ENCODE measurements at regions not wholly inside any gene's neighbourhood (a gene's known extent, or its start where the extent isn't known, plus 50 kb on each side); places are given as distances from the start of the nearest gene placed in this dataset.

DNA sequence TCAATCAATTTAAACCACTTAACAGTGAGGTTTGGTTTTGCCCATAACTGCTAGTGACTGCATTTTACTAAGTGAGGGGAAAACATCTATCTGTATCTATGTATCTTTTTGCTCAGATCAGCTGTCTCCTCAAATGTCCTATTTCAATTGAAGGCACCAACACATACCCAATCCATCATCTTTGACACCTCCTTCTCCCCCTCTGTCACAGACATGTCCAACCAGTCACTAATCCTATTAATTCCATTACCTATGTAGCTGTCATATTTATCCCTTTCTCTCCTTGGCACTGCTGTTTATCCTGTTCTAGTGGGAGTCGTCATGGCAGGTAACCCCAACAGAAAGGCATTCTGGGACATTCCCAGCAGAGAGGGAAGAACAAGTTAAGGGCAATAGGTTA, 975.2 kb upstream of the AUTS2 start:
- ChIA-PET CTCF (no interaction called here), POLR2A (ENCODE audit: unreplicated experiment) (no interaction called here)
- H3K9ac ChIP-seq (ENCODE audit: low read depth, low read length): no peak overlapping the region
- no TSS peak for BruUV-seq (replicated peaks)
- H3K9me1 ChIP-seq (ENCODE audit: insufficient read depth, low read length): no peaks in the 10 kb centered on the region
- no peak overlapping the region for H2AK5ac ChIP-seq (ENCODE audit: low read depth, low read length)
- H3K4ac ChIP-seq (ENCODE audit: low read depth, low read length): no peak overlapping the region
- no peak overlapping the region for H4K91ac ChIP-seq (ENCODE audit: insufficient read depth, low read depth, low read length)
- H2BK15ac ChIP-seq (ENCODE audit: low read depth, low read length): no peak overlapping the region
- no peak overlapping the region for H3K56ac ChIP-seq (ENCODE audit: extremely low read depth, insufficient read depth, low read length)
- no peaks in the 10 kb centered on the region for H3K4me1 ChIP-seq (ENCODE audit: control insufficient read depth, insufficient read depth, low read length)
- H3K4me3 ChIP-seq (ENCODE audit: insufficient read depth, low read depth, low read length): no peak overlapping the region
- no peak overlapping the region for H4K5ac ChIP-seq (ENCODE audit: low read depth, low read length)
- H3K23ac ChIP-seq (ENCODE audit: low read depth, low read length): no peak overlapping the region
- no peak overlapping the region for H2AK9ac ChIP-seq (replicated peaks; ENCODE audit: low read depth, low read length, poor library complexity)
- H3K18ac ChIP-seq (ENCODE audit: low read depth, low read length): no peak overlapping the region
- no peak for ATAC-seq (ENCODE audit: low read depth)
- H2BK120ac ChIP-seq (ENCODE audit: low read depth, low read length): no peak overlapping the region
- no peak overlapping the region for H3K4me2 ChIP-seq (ENCODE audit: low read depth, low read length)
- H3K14ac ChIP-seq (replicated peaks; ENCODE audit: low read depth, low read length): no peak overlapping the region
- in situ Hi-C loops (cut with MboI; ENCODE audit: low sequenced_read_pairs): no loop called here
- H2AFZ ChIP-seq (replicated peaks; ENCODE audit: low read length, poor library complexity): no peak overlapping the region
- DNase-seq: no peak
- no CpG with 5 or more reads among the region's 1 CpG for WGBS, 2 experiments (ENCODE audit: extremely low coverage in 2 of 2, insufficient read length in 1 of 2)
- H3K9me3 ChIP-seq (ENCODE audit: control insufficient read depth, insufficient read depth, low read length): no peaks in the 10 kb centered on the region
- no peaks in the 10 kb centered on the region for H3K27me3 ChIP-seq (ENCODE audit: control insufficient read depth, insufficient read depth, low read length)
- intact Hi-C loops (cut with micrococcal nuclease): no loop called here
- no peak overlapping the region for H4K8ac ChIP-seq (ENCODE audit: low read depth in 2 of 2, low read length in 2 of 2)
- TF ChIP-seq POLR2A (IDR thresholded peaks at IDR 0.05; ENCODE audit: low read depth, low read length): no peak
- no peak for TF ChIP-seq RCOR1 (IDR thresholded peaks at IDR 0.05; ENCODE audit: insufficient replicate concordance, low read length)
- no peak for TF ChIP-seq MXI1 (IDR thresholded peaks at IDR 0.05; ENCODE audit: borderline replicate concordance, low read depth, low read length)
- TF ChIP-seq, protein P1, sequence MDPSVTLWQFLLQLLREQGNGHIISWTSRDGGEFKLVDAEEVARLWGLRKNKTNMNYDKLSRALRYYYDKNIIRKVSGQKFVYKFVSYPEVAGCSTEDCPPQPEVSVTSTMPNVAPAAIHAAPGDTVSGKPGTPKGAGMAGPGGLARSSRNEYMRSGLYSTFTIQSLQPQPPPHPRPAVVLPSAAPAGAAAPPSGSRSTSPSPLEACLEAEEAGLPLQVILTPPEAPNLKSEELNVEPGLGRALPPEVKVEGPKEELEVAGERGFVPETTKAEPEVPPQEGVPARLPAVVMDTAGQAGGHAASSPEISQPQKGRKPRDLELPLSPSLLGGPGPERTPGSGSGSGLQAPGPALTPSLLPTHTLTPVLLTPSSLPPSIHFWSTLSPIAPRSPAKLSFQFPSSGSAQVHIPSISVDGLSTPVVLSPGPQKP (IDR thresholded peaks at IDR 0.05; ENCODE audit: borderline replicate concordance, low read depth, low read length): no peak
- TF ChIP-seq SMC3 (IDR thresholded peaks at IDR 0.05; ENCODE audit: low read depth, low read length): no peak
- no peak for TF ChIP-seq RFX5 (IDR thresholded peaks at IDR 0.05; ENCODE audit: low read depth, low read length)
- no peak for TF ChIP-seq NFE2L2 (IDR thresholded peaks at IDR 0.05; ENCODE audit: low read depth, low read length)
- no peak for TF ChIP-seq MAZ (IDR thresholded peaks at IDR 0.05; ENCODE audit: borderline replicate concordance, low read depth, low read length)
- TF ChIP-seq FOS (IDR thresholded peaks at IDR 0.05; ENCODE audit: low read depth, low read length): no peak
- TF ChIP-seq MAFK (IDR thresholded peaks at IDR 0.05; ENCODE audit: low read depth, low read length): no peak
- TF ChIP-seq CEBPB (IDR thresholded peaks at IDR 0.05; ENCODE audit: low read depth, low read length): no peak
- TF ChIP-seq, protein P2, sequence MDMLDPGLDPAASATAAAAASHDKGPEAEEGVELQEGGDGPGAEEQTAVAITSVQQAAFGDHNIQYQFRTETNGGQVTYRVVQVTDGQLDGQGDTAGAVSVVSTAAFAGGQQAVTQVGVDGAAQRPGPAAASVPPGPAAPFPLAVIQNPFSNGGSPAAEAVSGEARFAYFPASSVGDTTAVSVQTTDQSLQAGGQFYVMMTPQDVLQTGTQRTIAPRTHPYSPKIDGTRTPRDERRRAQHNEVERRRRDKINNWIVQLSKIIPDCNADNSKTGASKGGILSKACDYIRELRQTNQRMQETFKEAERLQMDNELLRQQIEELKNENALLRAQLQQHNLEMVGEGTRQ (IDR thresholded peaks at IDR 0.05; ENCODE audit: low read depth, low read length): no peak
- TF ChIP-seq RAD21 (IDR thresholded peaks at IDR 0.05; ENCODE audit: low read length): no peak
- TF ChIP-seq, protein P3, sequence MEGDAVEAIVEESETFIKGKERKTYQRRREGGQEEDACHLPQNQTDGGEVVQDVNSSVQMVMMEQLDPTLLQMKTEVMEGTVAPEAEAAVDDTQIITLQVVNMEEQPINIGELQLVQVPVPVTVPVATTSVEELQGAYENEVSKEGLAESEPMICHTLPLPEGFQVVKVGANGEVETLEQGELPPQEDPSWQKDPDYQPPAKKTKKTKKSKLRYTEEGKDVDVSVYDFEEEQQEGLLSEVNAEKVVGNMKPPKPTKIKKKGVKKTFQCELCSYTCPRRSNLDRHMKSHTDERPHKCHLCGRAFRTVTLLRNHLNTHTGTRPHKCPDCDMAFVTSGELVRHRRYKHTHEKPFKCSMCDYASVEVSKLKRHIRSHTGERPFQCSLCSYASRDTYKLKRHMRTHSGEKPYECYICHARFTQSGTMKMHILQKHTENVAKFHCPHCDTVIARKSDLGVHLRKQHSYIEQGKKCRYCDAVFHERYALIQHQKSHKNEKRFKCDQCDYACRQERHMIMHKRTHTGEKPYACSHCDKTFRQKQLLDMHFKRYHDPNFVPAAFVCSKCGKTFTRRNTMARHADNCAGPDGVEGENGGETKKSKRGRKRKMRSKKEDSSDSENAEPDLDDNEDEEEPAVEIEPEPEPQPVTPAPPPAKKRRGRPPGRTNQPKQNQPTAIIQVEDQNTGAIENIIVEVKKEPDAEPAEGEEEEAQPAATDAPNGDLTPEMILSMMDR (conservative IDR thresholded peaks at IDR 0.05; ENCODE audit: low read depth, low read length): no peak
- TF ChIP-seq BHLHE40 (IDR thresholded peaks at IDR 0.05; ENCODE audit: low read depth, low read length): no peak
- TF ChIP-seq CHD1 (IDR thresholded peaks at IDR 0.05; ENCODE audit: low read depth, low read length): no peak
- no peak overlapping the region for H2BK20ac ChIP-seq (ENCODE audit: low read depth, low read length)
- no peak overlapping the region for H2BK5ac ChIP-seq (ENCODE audit: low read depth, low read length, poor library complexity, severe bottlenecking)
- H3K79me1 ChIP-seq (ENCODE audit: low read depth in 1 of 2, low read length in 2 of 2): no peaks in the 10 kb centered on the region
- no peak overlapping the region for H3K27ac ChIP-seq (ENCODE audit: insufficient read depth, low read length)
- H4K20me1 ChIP-seq (ENCODE audit: insufficient read depth, low read length): no peaks in the 10 kb centered on the region
- no peaks in the 10 kb centered on the region for H3K36me3 ChIP-seq (ENCODE audit: control insufficient read depth, insufficient read depth, low read length)
- dilution Hi-C loops (cut with HindIII; ENCODE audit: low sequenced_read_pairs, unreplicated experiment): no loop called here

Measured in IMR-90 (cell line).